Fibroblast of villous mesenchyme (primary cell): ENCODE measurements at regions not wholly inside any gene's neighbourhood (a gene's known extent, or its start where the extent isn't known, plus 50 kb on each side); places are given as distances from the start of the nearest gene placed in this dataset.

Source experiments
- DNase-seq: peaks from one replicate; pipeline ENCODE4 v3.0.0-alpha.2; 2010; ENCODE audit warnings: low read depth
- H3K4me3 ChIP-seq: 2 replicates; pipeline ENCODE4 v1.5.1; 2011; ENCODE audit warnings: low read depth, mild to moderate bottlenecking, low read length
- CTCF ChIP-seq: IDR thresholded peaks from 2 replicates; pipeline ENCODE4 v1.5.1; 2012; ENCODE audit warnings: low read depth, mild to moderate bottlenecking, low read length; ENCODE audit not compliant: insufficient read depth

GRCh38 chr13:111559612-111560403 lies 239.4 kb downstream of the TEX29 start:
- no peak overlapping the region for H3K4me3 ChIP-seq
- DNase-seq, result no peak
- no peak for TF ChIP-seq CTCF

GRCh38 chr13:111561091-111561781 lies 240.8 kb downstream of the TEX29 start:
- no peak overlapping the region for H3K4me3 ChIP-seq
- no peak for TF ChIP-seq CTCF
- DNase-seq, result no peak

- no peak for TF ChIP-seq CTCF
- no peak overlapping the region for H3K4me3 ChIP-seq
- DNase-seq, result no peak
Observed at GRCh38 chr13:111562716-111563115, 242.3 kb downstream of the TEX29 start.

GRCh38 chr13:111564606-111565005 lies 244.2 kb downstream of the TEX29 start:
- no peak for DNase-seq
- TF ChIP-seq CTCF, result no peak
- H3K4me3 ChIP-seq, result no peak overlapping the region

GRCh38 chr13:111565400-111565799 lies 245.0 kb downstream of the TEX29 start:
- no peak overlapping the region for H3K4me3 ChIP-seq
- DNase-seq, result no peak
- TF ChIP-seq CTCF, result no peak

GRCh38 chr13:111566567-111566966 lies 246.1 kb downstream of the TEX29 start:
- TF ChIP-seq CTCF, result no peak
- DNase-seq, result no peak
- H3K4me3 ChIP-seq, result no peak overlapping the region

- H3K4me3 ChIP-seq, result no peak overlapping the region
- no peak for TF ChIP-seq CTCF
- DNase-seq, result no peak
Observed at GRCh38 chr13:111567637-111568036, 247.2 kb downstream of the TEX29 start.
